Skeletal muscle tissue (tissue), 3 donors: ENCODE measurements at regions not wholly inside any gene's neighbourhood (a gene's known extent, or its start where the extent isn't known, plus 50 kb on each side); places are given as distances from the start of the nearest gene placed in this dataset.
A peak's percentile ranks its signal among the peaks of the same experiment; 100 is the strongest.
"Not testable (repeated sequence)": the region's sequence is repeated elsewhere in the genome, so short reads cannot be mapped to it uniquely, and the experiment has no call there.

Experiments
- H3K27ac ChIP-seq: one replicate; pipeline ENCODE4 v1.7.0; 2013; ENCODE audit warnings: mild to moderate bottlenecking, low read depth, low read length, inconsistent platforms
- H3K27me3 ChIP-seq, 3 donors: one replicate each; pipeline ENCODE4 v1.7.0; 2013; ENCODE audit warnings: low read length in 3 of 3; ENCODE audit not compliant: control insufficient read depth in 3 of 3, insufficient read depth in 3 of 3
- H3K36me3 ChIP-seq, 3 donors: one replicate each; pipeline ENCODE4 v1.7.0; 2013; ENCODE audit warnings: low read length in 3 of 3; ENCODE audit not compliant: control insufficient read depth in 3 of 3, insufficient read depth in 3 of 3
- H3K4me1 ChIP-seq, 3 donors: one replicate each; pipeline ENCODE4 v1.7.0; 2013; ENCODE audit warnings: low read length in 3 of 3, mild to moderate bottlenecking in 3 of 3; ENCODE audit not compliant: control insufficient read depth in 3 of 3, insufficient read depth in 3 of 3
- H3K4me3 ChIP-seq, 3 donors: one replicate each; pipeline ENCODE4 v1.7.0; 2013; ENCODE audit warnings: low read length in 3 of 3
- H3K9ac ChIP-seq, 3 donors: one replicate each; pipeline ENCODE4 v1.7.0; 2013; ENCODE audit warnings: low read length in 3 of 3, mild to moderate bottlenecking in 3 of 3, moderate library complexity in 2 of 3, low read depth in 1 of 3
- H3K9me3 ChIP-seq, 3 donors: one replicate each; pipeline ENCODE4 v1.7.0; 2013; ENCODE audit warnings: low read length in 3 of 3; ENCODE audit not compliant: control insufficient read depth in 3 of 3
- donor health status: Osteomylitis.

GRCh38 chr17:68168273-68169164 is 79.3 kb upstream of the AMZ2 start:
- not testable (repeated sequence) for H3K9ac ChIP-seq, H3K27me3 ChIP-seq, H3K36me3 ChIP-seq, H3K9me3 ChIP-seq, H3K4me1 ChIP-seq, H3K4me3 ChIP-seq, H3K27ac ChIP-seq

- not testable (repeated sequence) for H3K4me1 ChIP-seq, H3K4me3 ChIP-seq, H3K9me3 ChIP-seq, H3K27me3 ChIP-seq, H3K27ac ChIP-seq, H3K36me3 ChIP-seq, H3K9ac ChIP-seq
Measured at GRCh38 chr17:68169165-68169821, 78.5 kb upstream of the AMZ2 start.

- H3K36me3 ChIP-seq: no peaks in the 10 kb centered on the region
- no peak overlapping the region for H3K9ac ChIP-seq
- no peak overlapping the region for H3K27ac ChIP-seq
- H3K27me3 ChIP-seq: no peaks in the 10 kb centered on the region
- H3K9me3 ChIP-seq: no peaks in the 10 kb centered on the region
- peaks cover 0 to 2% (median 0%) of the 10 kb centered on the region in 3 donors for H3K4me1 ChIP-seq
- no peak overlapping the region for H3K4me3 ChIP-seq
Measured at GRCh38 chr17:68169840-68170239, 78.0 kb upstream of the AMZ2 start.

GRCh38 chr17:68170246-68170645 is 77.6 kb upstream of the AMZ2 start:
- Histone ChIP-seq H3K9me3 (no peaks in the 10 kb centered on the region), H3K4me1 (peaks cover 0 to 2% (median 0%) of the 10 kb centered on the region in 3 donors), H3K36me3 (no peaks in the 10 kb centered on the region), H3K27ac (no peak overlapping the region), H3K4me3 (no peak overlapping the region), H3K9ac (no peak overlapping the region), H3K27me3 (no peaks in the 10 kb centered on the region)

GRCh38 chr17:68172461-68172954 is 75.3 kb upstream of the AMZ2 start:
- Histone ChIP-seq H3K4me1 (peaks cover 0 to 2% (median 0%) of the 10 kb centered on the region in 3 donors), H3K27me3 (no peaks in the 10 kb centered on the region), H3K9ac (peak overlapping the region in 1 of 3 donors; percentile 16), H3K9me3 (no peaks in the 10 kb centered on the region), H3K4me3 (peak overlapping the region in 2 of 3 donors; percentile 32 to 35), H3K36me3 (no peaks in the 10 kb centered on the region), H3K27ac (no peak overlapping the region)

- Histone ChIP-seq H3K4me3 (no peak overlapping the region), H3K9me3 (no peaks in the 10 kb centered on the region), H3K4me1 (peaks cover 0 to 2% (median 0%) of the 10 kb centered on the region in 3 donors), H3K36me3 (no peaks in the 10 kb centered on the region), H3K9ac (no peak overlapping the region), H3K27ac (no peak overlapping the region), H3K27me3 (no peaks in the 10 kb centered on the region)
Measured at GRCh38 chr17:68175416-68175815, 72.4 kb upstream of the AMZ2 start.

- no peak overlapping the region for H3K27ac ChIP-seq
Measured at GRCh38 chr17:68175905-68176304, 71.9 kb upstream of the AMZ2 start.

GRCh38 chr17:68176718-68177117 is 71.1 kb upstream of the AMZ2 start:
- no peak overlapping the region for H3K4me3 ChIP-seq
- H3K27ac ChIP-seq: no peak overlapping the region
- no peaks in the 10 kb centered on the region for H3K36me3 ChIP-seq
- no peak overlapping the region for H3K9ac ChIP-seq
- no peaks in the 10 kb centered on the region for H3K27me3 ChIP-seq
- H3K9me3 ChIP-seq: no peaks in the 10 kb centered on the region
- peaks cover 0 to 2% (median 2%) of the 10 kb centered on the region in 3 donors for H3K4me1 ChIP-seq

More at GRCh38 chr17:68175905-68176304, 71.9 kb upstream of the AMZ2 start:
- H3K4me3 ChIP-seq: no peak overlapping the region
- no peak overlapping the region for H3K9ac ChIP-seq
- no peaks in the 10 kb centered on the region for H3K9me3 ChIP-seq
- no peaks in the 10 kb centered on the region for H3K27me3 ChIP-seq
- H3K36me3 ChIP-seq: no peaks in the 10 kb centered on the region
- H3K4me1 ChIP-seq: peaks cover 0 to 2% (median 0%) of the 10 kb centered on the region in 3 donors

- Histone ChIP-seq H3K4me3 (no peak overlapping the region), H3K4me1 (peaks cover 0 to 4% (median 3%) of the 10 kb centered on the region in 3 donors), H3K27me3 (no peaks in the 10 kb centered on the region), H3K9me3 (no peaks in the 10 kb centered on the region), H3K27ac (no peak overlapping the region), H3K9ac (no peak overlapping the region), H3K36me3 (no peaks in the 10 kb centered on the region)
Measured at GRCh38 chr17:68178831-68179230, 69.0 kb upstream of the AMZ2 start.
